Suprapubic skin (tissue), 3 donors: ENCODE measurements at regions not wholly inside any gene's neighbourhood (a gene's known extent, or its start where the extent isn't known, plus 50 kb on each side); places are given as distances from the start of the nearest gene placed in this dataset.

Experiments used
- EP300 ChIP-seq: sonication (generic); formaldehyde crosslinking; IDR thresholded peaks from one replicate; pipeline ENCODE4 v1.6.1; 2017; ENCODE audit warnings: antibody characterized with exemption
- TF ChIP-seq, protein P1 (sequence below), 2 donors: fragments of 200-600 bp in 1 of 2; fragments of 450-650 bp in 1 of 2; sonication (generic) in 1 of 2; IDR thresholded peaks; one replicate each; pipeline ENCODE4 v1.5.1; 2016 to 2019; ENCODE audit warnings: antibody characterized with exemption in 2 of 2, mild to moderate bottlenecking in 1 of 2, moderate library complexity in 1 of 2

DNA sequence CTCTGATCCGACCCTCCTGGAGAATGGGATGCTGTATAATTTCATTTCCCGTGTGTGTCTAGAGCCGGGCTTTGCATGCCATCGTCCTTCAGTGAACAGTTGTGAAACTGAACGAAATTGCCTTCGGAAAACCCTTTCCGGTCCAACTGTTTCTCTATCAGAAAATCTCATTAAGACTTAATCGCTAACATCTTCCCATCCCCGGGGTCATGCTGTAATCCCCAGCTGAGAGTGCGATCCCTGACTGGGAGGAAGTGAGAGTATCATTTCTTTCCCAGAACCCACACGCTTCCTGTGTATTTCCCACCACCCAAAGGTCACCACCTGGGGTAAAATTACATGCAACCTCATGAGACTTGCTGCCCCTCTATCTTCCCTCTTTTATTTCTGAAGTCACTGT lies 75.6 kb upstream of the RBFOX1 start:
- TF ChIP-seq, protein P1, sequence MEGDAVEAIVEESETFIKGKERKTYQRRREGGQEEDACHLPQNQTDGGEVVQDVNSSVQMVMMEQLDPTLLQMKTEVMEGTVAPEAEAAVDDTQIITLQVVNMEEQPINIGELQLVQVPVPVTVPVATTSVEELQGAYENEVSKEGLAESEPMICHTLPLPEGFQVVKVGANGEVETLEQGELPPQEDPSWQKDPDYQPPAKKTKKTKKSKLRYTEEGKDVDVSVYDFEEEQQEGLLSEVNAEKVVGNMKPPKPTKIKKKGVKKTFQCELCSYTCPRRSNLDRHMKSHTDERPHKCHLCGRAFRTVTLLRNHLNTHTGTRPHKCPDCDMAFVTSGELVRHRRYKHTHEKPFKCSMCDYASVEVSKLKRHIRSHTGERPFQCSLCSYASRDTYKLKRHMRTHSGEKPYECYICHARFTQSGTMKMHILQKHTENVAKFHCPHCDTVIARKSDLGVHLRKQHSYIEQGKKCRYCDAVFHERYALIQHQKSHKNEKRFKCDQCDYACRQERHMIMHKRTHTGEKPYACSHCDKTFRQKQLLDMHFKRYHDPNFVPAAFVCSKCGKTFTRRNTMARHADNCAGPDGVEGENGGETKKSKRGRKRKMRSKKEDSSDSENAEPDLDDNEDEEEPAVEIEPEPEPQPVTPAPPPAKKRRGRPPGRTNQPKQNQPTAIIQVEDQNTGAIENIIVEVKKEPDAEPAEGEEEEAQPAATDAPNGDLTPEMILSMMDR (IDR thresholded peaks at IDR 0.05) = no peak
- TF ChIP-seq EP300 = no peak
